NB4 (cell line): ENCODE measurements at regions not wholly inside any gene's neighbourhood (a gene's known extent, or its start where the extent isn't known, plus 50 kb on each side); places are given as distances from the start of the nearest gene placed in this dataset.

Experiments used
- DNase-seq: peaks from one replicate; pipeline ENCODE4 v3.0.0; 2010; ENCODE audit warnings: low read depth
- H3K4me3 ChIP-seq: one replicate; pipeline ENCODE4 v1.5.1; 2011; ENCODE audit warnings: mild to moderate bottlenecking, low read depth, low read length, moderate library complexity
- CTCF ChIP-seq: IDR thresholded peaks from one replicate; pipeline ENCODE4 v1.5.1; 2012; ENCODE audit warnings: low read depth, low read length
- MAX ChIP-seq: IDR thresholded peaks from 2 replicates; pipeline ENCODE4 v1.6.1; 2011; ENCODE audit warnings: low read depth, low read length
- MYC ChIP-seq: IDR thresholded peaks from 2 replicates; pipeline ENCODE4 v1.6.1; 2011; ENCODE audit warnings: low read depth, low read length
- POLR2A ChIP-seq: IDR thresholded peaks from 2 replicates; pipeline ENCODE4 v1.6.1; 2011; ENCODE audit warnings: mild to moderate bottlenecking; ENCODE audit not compliant: insufficient read length; ENCODE audit errors: extremely low read depth

DNA sequence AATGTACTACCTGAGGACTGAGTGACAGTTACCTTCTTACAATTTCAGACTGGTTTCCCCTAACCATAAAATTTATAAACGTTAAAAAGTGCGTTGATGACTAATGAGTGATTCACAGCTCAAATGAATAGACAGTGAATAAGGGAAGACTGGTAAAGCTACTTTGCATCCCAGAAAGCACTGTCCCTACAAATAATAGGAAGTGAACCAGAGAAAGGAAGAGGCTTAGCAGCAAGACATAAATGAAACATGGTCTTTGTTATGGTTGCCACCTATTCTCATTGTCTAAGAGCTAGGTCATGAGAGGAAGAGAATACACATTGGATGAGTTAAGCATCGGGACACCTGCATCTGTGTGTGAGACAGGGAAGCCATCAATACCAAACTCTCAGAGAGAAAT, 849.2 kb downstream of the TAF11L14 start:
- no peak overlapping the region for H3K4me3 ChIP-seq
- DNase-seq = no peak
- no peak for TF ChIP-seq POLR2A
- no peak for TF ChIP-seq MAX
- TF ChIP-seq CTCF = no peak
- no peak for TF ChIP-seq MYC

GRCh38 chr5:18487928-18488480, 853.7 kb downstream of the TAF11L14 start:
- DNase-seq = no peak
- TF ChIP-seq CTCF = no peak
- no peak overlapping the region for H3K4me3 ChIP-seq

DNA sequence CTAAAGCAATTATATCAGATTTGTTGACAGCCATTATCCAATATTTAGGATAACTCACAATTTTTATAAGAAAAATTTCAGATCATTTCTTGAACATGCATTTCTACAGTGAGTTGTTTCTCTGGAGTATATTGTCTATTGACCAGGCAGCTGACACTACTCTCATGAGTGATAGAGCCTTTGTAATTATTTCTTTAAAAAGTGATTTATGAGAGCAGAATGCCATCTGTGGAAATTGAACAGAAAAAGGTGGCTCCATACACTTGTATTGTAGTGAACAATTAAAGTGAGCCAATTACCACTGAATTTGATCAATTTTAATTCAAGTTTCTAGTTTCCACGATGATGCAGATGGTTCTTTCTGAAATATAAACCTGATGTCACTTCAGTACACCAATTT, 855.4 kb downstream of the TAF11L14 start:
- H3K4me3 ChIP-seq = no peak overlapping the region
- TF ChIP-seq MYC (no peak), POLR2A (no peak), MAX (no peak), CTCF (no peak)
- DNase-seq = no peak

- H3K4me3 ChIP-seq = no peak overlapping the region
- no peak for DNase-seq
- no peak for TF ChIP-seq CTCF
- TF ChIP-seq MAX = no peak
- no peak for TF ChIP-seq MYC
- no peak for TF ChIP-seq POLR2A
These were observed 857.1 kb downstream of the TAF11L14 start for GRCh38 chr5:18491349-18491748.

DNA sequence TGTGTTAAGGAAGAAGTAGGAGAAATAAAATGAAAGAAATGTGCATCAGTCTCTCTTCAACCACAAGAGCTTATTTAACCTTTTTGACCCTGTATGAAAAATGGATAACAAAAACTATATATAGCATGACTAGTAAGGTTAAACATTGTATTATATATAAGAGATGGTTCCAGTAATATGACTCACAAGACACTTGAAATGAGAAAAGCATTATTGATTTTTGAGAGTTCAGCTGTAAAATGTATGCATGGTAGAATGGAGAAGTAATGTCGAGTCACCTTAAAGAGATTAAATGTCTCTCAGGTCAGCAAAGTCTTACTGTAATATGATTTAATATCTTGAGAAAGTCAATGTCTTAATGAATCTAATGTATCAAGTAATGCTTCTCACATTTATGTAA, 860.9 kb downstream of the TAF11L14 start:
- no peak for DNase-seq
- no peak overlapping the region for H3K4me3 ChIP-seq
- TF ChIP-seq CTCF = no peak
- TF ChIP-seq MYC = no peak
- TF ChIP-seq POLR2A = no peak
- TF ChIP-seq MAX = no peak

GRCh38 chr5:18496041-18496440, 861.8 kb downstream of the TAF11L14 start:
- TF ChIP-seq MYC = no peak
- TF ChIP-seq CTCF = no peak
- no peak for TF ChIP-seq POLR2A
- TF ChIP-seq MAX = no peak
- no peak for DNase-seq
- no peak overlapping the region for H3K4me3 ChIP-seq
